Epithelial cell of proximal tubule (primary cell): ENCODE measurements at regions not wholly inside any gene's neighbourhood (a gene's known extent, or its start where the extent isn't known, plus 50 kb on each side); places are given as distances from the start of the nearest gene placed in this dataset.

Experiments
- DNase-seq: peaks from one replicate; pipeline ENCODE4 v3.0.0-alpha.2; 2011; ENCODE audit warnings: low read depth
- H3K4me3 ChIP-seq: 2 replicates; pipeline ENCODE4 v1.5.1; 2011; ENCODE audit warnings: low read depth, mild to moderate bottlenecking, low read length
- CTCF ChIP-seq: conservative IDR thresholded peaks from 2 replicates; pipeline ENCODE4 v1.5.1; 2012; ENCODE audit warnings: low read depth, mild to moderate bottlenecking, low read length

- H3K4me3 ChIP-seq, result no peak overlapping the region
- no peak for TF ChIP-seq CTCF
- DNase-seq, result no peak
Measured at GRCh38 chr1:36667836-36668235, 185.1 kb upstream of the CSF3R start.

- no peak for TF ChIP-seq CTCF
Measured at GRCh38 chr1:36667256-36667655, 184.5 kb upstream of the CSF3R start.

GRCh38 chr1:36665478-36666080 is 182.9 kb upstream of the CSF3R start:
- no peak for TF ChIP-seq CTCF
- no peak for DNase-seq

More at GRCh38 chr1:36667256-36667655, 184.5 kb upstream of the CSF3R start:
- H3K4me3 ChIP-seq, result no peak overlapping the region
- no peak for DNase-seq

GRCh38 chr1:36664571-36665287 is 182.0 kb upstream of the CSF3R start:
- no peak for DNase-seq
- H3K4me3 ChIP-seq, result no peak overlapping the region
- no peak for TF ChIP-seq CTCF

More at GRCh38 chr1:36665478-36666080, 182.9 kb upstream of the CSF3R start:
- H3K4me3 ChIP-seq, result no peak overlapping the region

GRCh38 chr1:36663772-36664430 is 181.2 kb upstream of the CSF3R start:
- DNase-seq, result no peak
- no peak for TF ChIP-seq CTCF
- no peak overlapping the region for H3K4me3 ChIP-seq

- TF ChIP-seq CTCF, result no peak
- no peak for DNase-seq
- no peak overlapping the region for H3K4me3 ChIP-seq
Measured at GRCh38 chr1:36658838-36659237, 176.1 kb upstream of the CSF3R start.
